Cardiac fibroblast (primary cell): ENCODE measurements at regions not wholly inside any gene's neighbourhood (a gene's known extent, or its start where the extent isn't known, plus 50 kb on each side); places are given as distances from the start of the nearest gene placed in this dataset.

Experiments
- DNase-seq, 2 donors: peaks; one replicate each; pipeline versions ENCODE4 v3.0.0 to v3.0.0-alpha.2; 2010; ENCODE audit warnings: low read depth in 2 of 2
- H3K4me3 ChIP-seq, 2 donors: replicated peaks in 1 of 2; 1 replicate in 1 of 2; 2 replicates in 1 of 2; pipeline ENCODE4 v1.5.1; 2011; ENCODE audit warnings: low read depth in 2 of 2, low read length in 2 of 2, mild to moderate bottlenecking in 2 of 2, moderate library complexity in 1 of 2
- TF ChIP-seq, protein P1 (sequence below): IDR thresholded peaks from one replicate; pipeline ENCODE4 v1.5.1; 2011; ENCODE audit warnings: low read depth, mild to moderate bottlenecking, low read length, inconsistent platforms

- no peak overlapping the region for H3K4me3 ChIP-seq
- no peak for DNase-seq
- TF ChIP-seq, protein P1, sequence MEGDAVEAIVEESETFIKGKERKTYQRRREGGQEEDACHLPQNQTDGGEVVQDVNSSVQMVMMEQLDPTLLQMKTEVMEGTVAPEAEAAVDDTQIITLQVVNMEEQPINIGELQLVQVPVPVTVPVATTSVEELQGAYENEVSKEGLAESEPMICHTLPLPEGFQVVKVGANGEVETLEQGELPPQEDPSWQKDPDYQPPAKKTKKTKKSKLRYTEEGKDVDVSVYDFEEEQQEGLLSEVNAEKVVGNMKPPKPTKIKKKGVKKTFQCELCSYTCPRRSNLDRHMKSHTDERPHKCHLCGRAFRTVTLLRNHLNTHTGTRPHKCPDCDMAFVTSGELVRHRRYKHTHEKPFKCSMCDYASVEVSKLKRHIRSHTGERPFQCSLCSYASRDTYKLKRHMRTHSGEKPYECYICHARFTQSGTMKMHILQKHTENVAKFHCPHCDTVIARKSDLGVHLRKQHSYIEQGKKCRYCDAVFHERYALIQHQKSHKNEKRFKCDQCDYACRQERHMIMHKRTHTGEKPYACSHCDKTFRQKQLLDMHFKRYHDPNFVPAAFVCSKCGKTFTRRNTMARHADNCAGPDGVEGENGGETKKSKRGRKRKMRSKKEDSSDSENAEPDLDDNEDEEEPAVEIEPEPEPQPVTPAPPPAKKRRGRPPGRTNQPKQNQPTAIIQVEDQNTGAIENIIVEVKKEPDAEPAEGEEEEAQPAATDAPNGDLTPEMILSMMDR, result no peak
These were observed 288.6 kb downstream of the SPRY2 start for GRCh38 chr13:80052286-80052685.

- DNase-seq, result peak; percentile 30 to 39
- no peak overlapping the region for H3K4me3 ChIP-seq
- TF ChIP-seq, protein P1, result no peak
These were observed 290.7 kb downstream of the SPRY2 start for GRCh38 chr13:80050252-80050651.

- peak; percentile 96 to 99 for DNase-seq
- TF ChIP-seq, protein P1, result no peak
- H3K4me3 ChIP-seq, result no peak overlapping the region
These were observed 292.1 kb downstream of the SPRY2 start for GRCh38 chr13:80048802-80049201.

DNA sequence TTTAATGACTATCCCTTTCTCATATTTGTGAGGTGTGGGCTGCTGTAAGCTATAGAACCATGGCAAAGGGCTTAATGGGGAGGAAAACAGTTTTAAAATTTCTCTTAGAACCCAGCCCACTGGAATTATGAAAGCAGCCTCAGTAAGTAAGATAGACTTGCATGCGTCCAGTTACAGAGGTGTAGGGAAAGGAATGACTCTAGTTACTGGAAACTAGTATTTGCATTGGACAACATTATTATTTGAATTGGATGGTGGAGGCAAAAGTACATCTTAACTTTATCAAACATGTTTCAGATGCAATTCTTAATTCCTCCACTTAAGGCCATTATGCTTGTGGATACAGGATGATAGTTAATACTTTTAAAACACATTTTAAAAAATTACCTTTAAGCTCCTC, 292.9 kb downstream of the SPRY2 start:
- DNase-seq, result peak in 1 of 2 donors; percentile 8
- TF ChIP-seq, protein P1, result no peak
- no peak overlapping the region for H3K4me3 ChIP-seq

DNA sequence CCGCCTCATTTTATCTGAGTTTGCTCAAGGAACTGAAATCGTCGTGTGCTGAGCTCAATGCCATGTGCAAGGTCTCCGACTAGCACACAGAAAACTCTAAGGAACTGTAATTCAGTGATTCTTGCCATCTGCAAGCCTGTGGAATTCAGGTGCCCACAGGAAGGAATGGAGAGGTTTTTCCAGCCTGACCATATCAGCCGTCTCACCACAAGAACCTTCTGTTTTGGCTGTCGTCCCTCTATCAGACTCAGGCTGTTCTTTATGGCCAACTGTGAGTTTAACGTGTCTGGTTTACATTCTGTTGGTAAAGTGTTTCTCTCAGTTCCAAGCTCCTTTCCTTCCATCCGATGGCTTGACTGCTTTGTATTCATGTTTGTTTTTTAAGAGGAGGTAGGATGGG, 293.5 kb downstream of the SPRY2 start:
- peak; percentile 42 to 71 for DNase-seq
- TF ChIP-seq, protein P1, result no peak

DNA sequence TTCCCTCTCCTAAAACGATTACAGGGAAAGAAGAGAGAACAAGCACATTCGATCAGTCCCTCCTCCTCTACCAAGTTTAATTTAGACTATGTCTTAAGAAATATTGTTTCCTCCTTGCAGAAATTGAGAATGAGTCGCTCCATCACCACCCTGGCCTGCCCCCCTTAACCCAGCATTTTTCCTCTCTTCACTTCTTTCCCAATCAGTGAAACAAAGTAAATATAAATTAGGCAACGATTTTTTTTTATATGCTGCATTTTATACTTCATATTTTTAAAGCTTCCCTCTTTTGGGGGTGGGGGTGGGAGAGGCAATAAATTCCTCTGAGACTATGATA, 300.0 kb downstream of the SPRY2 start:
- TF ChIP-seq, protein P1, result no peak
- no peak for DNase-seq
- H3K4me3 ChIP-seq, result no peak overlapping the region

More for the DNA sequence above, 293.5 kb downstream of the SPRY2 start:
- no peak overlapping the region for H3K4me3 ChIP-seq
